C4-2B (cell line): ENCODE measurements at regions not wholly inside any gene's neighbourhood (a gene's known extent, or its start where the extent isn't known, plus 50 kb on each side); places are given as distances from the start of the nearest gene placed in this dataset.

Experiments used
- H3K27ac ChIP-seq: fragments of 450-650 bp; 2 replicates; pipeline ENCODE4 v1.5.1; 2017
- CTCF ChIP-seq: fragments of 450-650 bp; conservative IDR thresholded peaks from 2 replicates; pipeline ENCODE4 v1.5.1; 2017; ENCODE audit warnings: mild to moderate bottlenecking
- ZFX ChIP-seq: fragments of 450-650 bp; IDR thresholded peaks from 2 replicates; pipeline ENCODE4 v1.6.1; 2017

GRCh38 chr5:112077180-112077579, 320.2 kb upstream of the NREP start:
- TF ChIP-seq ZFX, result no peak
- TF ChIP-seq CTCF, result no peak
- no peak overlapping the region for H3K27ac ChIP-seq

- no peak overlapping the region for H3K27ac ChIP-seq
- TF ChIP-seq CTCF (no peak), ZFX (no peak)
These were observed 313.0 kb upstream of the NREP start for GRCh38 chr5:112070022-112070421.

- no peak overlapping the region for H3K27ac ChIP-seq
- TF ChIP-seq CTCF (no peak), ZFX (no peak)
These were observed 312.3 kb upstream of the NREP start for GRCh38 chr5:112069329-112069728.

GRCh38 chr5:112068593-112068992, 311.6 kb upstream of the NREP start:
- TF ChIP-seq ZFX (no peak), CTCF (no peak)
- no peak overlapping the region for H3K27ac ChIP-seq

- TF ChIP-seq ZFX, result no peak
- no peak for TF ChIP-seq CTCF
- H3K27ac ChIP-seq, result no peak overlapping the region
These were observed 308.8 kb upstream of the NREP start for GRCh38 chr5:112065781-112066180.

- TF ChIP-seq ZFX (no peak), CTCF (no peak)
- H3K27ac ChIP-seq, result no peak overlapping the region
These were observed 308.0 kb upstream of the NREP start for GRCh38 chr5:112064956-112065355.

GRCh38 chr5:112064271-112064701, 307.3 kb upstream of the NREP start:
- H3K27ac ChIP-seq, result no peak overlapping the region
- TF ChIP-seq CTCF (no peak), ZFX (no peak)

GRCh38 chr5:112063856-112064255, 306.9 kb upstream of the NREP start:
- TF ChIP-seq ZFX (no peak), CTCF (no peak)
- no peak overlapping the region for H3K27ac ChIP-seq
